Fibroblast of lung (primary cell): ENCODE measurements at regions not wholly inside any gene's neighbourhood (a gene's known extent, or its start where the extent isn't known, plus 50 kb on each side); places are given as distances from the start of the nearest gene placed in this dataset.

Experiments used
- DNase-seq, 2 donors: peaks; one replicate each; pipeline versions ENCODE4 v3.0.0 to v3.0.0-alpha.2; 2010; ENCODE audit warnings: low read depth in 2 of 2
- H2AFZ ChIP-seq: 2 replicates; pipeline ENCODE4 v1.5.1; 2012; ENCODE audit warnings: low read length, control low read depth, inconsistent platforms
- H3K27ac ChIP-seq: 2 replicates; pipeline ENCODE4 v1.5.1; 2011; ENCODE audit warnings: low read length, control low read depth; ENCODE audit not compliant: insufficient read depth
- H3K27me3 ChIP-seq: 2 replicates; pipeline ENCODE4 v1.5.1; 2011; ENCODE audit warnings: mild to moderate bottlenecking, low read length; ENCODE audit not compliant: control insufficient read depth, insufficient read depth
- H3K36me3 ChIP-seq: 2 replicates; pipeline ENCODE4 v1.5.1; 2011; ENCODE audit warnings: low read length; ENCODE audit not compliant: control insufficient read depth, insufficient read depth
- H3K4me1 ChIP-seq: 2 replicates; pipeline ENCODE4 v1.5.1; 2011; ENCODE audit warnings: low read length; ENCODE audit not compliant: control insufficient read depth, insufficient read depth; ENCODE audit errors: extremely low read depth
- H3K4me2 ChIP-seq: 2 replicates; pipeline ENCODE4 v1.5.1; 2011; ENCODE audit warnings: low read length, control low read depth; ENCODE audit not compliant: insufficient read depth; ENCODE audit errors: extremely low read depth
- H3K4me3 ChIP-seq, 4 experiments: fragments of 200-600 bp in 1 of 4; sonication (generic) in 1 of 4; replicated peaks in 1 of 4; 2 replicates each; pipeline ENCODE4 v1.5.1; 2011 to 2016; ENCODE audit warnings: low read length in 4 of 4, low read depth in 3 of 4, mild to moderate bottlenecking in 3 of 4, control low read depth in 2 of 4, inconsistent platforms in 1 of 4, mixed read lengths in 1 of 4; ENCODE audit not compliant: insufficient read depth in 1 of 4; ENCODE audit errors: control extremely low read depth in 1 of 4
- H3K79me2 ChIP-seq: 2 replicates; pipeline ENCODE4 v1.5.1; 2012; ENCODE audit warnings: mild to moderate bottlenecking, low read length, inconsistent platforms; ENCODE audit not compliant: control insufficient read depth, insufficient read depth
- H3K9ac ChIP-seq: 2 replicates; pipeline ENCODE4 v1.5.1; 2011; ENCODE audit warnings: mild to moderate bottlenecking, low read length, control low read depth; ENCODE audit not compliant: insufficient read depth
- H3K9me3 ChIP-seq: 2 replicates; pipeline ENCODE4 v1.5.1; 2012; ENCODE audit warnings: low read depth, low read length; ENCODE audit not compliant: control insufficient read depth, insufficient read depth
- H4K20me1 ChIP-seq: 2 replicates; pipeline ENCODE4 v1.5.1; 2011; ENCODE audit warnings: low read length; ENCODE audit not compliant: control insufficient read depth, insufficient read depth; ENCODE audit errors: extremely low read depth
- EZH2 ChIP-seq: IDR thresholded peaks from 2 replicates; pipeline ENCODE4 v1.5.1; 2012; ENCODE audit warnings: low read length, control low read depth, mild to moderate bottlenecking; ENCODE audit errors: missing control alignments
- TF ChIP-seq, protein P1 (sequence below), 2 donors: IDR thresholded peaks in 1 of 2; conservative IDR thresholded peaks in 1 of 2; 1 replicate in 1 of 2; 2 replicates in 1 of 2; pipeline ENCODE4 v1.5.1; 2011 to 2012; ENCODE audit warnings: low read length in 2 of 2, control low read depth in 1 of 2, inconsistent platforms in 1 of 2, low read depth in 1 of 2, mild to moderate bottlenecking in 1 of 2

DNA sequence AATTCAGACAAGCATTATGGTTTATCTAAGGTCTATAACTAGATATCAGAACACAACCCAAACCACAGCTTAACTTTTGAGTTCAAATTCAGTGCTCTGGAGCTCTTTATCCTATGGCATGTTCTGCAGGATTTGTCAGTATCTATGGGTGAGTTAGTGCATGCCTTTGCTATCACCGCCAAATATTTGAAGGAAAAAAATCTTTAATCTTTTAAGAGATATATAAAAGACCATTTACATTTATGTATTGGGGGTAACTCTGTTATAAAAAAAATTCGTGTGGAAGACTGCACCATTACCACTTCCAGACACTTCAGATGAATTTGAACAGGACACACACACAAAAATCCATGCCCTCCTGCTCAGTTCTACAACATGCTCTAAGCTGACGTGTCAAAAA, 313.5 kb upstream of the CHORDC1 start:
- TF ChIP-seq, protein P1, sequence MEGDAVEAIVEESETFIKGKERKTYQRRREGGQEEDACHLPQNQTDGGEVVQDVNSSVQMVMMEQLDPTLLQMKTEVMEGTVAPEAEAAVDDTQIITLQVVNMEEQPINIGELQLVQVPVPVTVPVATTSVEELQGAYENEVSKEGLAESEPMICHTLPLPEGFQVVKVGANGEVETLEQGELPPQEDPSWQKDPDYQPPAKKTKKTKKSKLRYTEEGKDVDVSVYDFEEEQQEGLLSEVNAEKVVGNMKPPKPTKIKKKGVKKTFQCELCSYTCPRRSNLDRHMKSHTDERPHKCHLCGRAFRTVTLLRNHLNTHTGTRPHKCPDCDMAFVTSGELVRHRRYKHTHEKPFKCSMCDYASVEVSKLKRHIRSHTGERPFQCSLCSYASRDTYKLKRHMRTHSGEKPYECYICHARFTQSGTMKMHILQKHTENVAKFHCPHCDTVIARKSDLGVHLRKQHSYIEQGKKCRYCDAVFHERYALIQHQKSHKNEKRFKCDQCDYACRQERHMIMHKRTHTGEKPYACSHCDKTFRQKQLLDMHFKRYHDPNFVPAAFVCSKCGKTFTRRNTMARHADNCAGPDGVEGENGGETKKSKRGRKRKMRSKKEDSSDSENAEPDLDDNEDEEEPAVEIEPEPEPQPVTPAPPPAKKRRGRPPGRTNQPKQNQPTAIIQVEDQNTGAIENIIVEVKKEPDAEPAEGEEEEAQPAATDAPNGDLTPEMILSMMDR (conservative IDR thresholded peaks at IDR 0.05 in 1 of 2, IDR thresholded peaks at IDR 0.05 in 1 of 2; ENCODE audit: low read depth in 1 of 2, low read length in 2 of 2) = no peak
- TF ChIP-seq EZH2 = no peak
- Histone ChIP-seq H3K9me3 (no peaks in the 10 kb centered on the region), H3K4me1 (no peaks in the 10 kb centered on the region)

DNA sequence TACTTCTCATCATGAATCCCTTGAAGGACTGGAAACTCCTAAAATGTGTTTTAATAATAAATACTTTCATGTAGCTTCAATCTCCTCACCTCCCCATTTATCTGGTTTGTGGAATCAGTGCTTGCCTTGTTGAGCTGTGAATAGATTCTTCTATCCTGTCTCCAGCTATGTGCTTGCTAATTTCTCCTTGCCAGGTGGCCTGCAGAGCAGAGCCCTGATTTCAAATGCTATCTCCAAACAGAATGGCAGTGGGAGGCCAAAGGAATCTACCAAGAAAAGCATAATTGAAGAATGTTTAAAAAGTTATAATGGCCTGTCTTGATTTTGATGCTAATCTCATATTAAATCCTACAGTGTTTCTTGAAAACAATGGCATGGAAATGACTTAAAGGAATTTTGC, 309.3 kb upstream of the CHORDC1 start:
- Histone ChIP-seq H3K27me3 (no peaks in the 10 kb centered on the region), H3K9me3 (no peaks in the 10 kb centered on the region), H2AFZ (no peak overlapping the region), H4K20me1 (no peaks in the 10 kb centered on the region), H3K4me2 (no peak overlapping the region), H3K27ac (no peak overlapping the region), H3K79me2 (no peaks in the 10 kb centered on the region), H3K4me1 (no peaks in the 10 kb centered on the region), H3K4me3 (no peak overlapping the region), H3K9ac (no peak overlapping the region), H3K36me3 (no peaks in the 10 kb centered on the region)
- TF ChIP-seq EZH2 = no peak
- TF ChIP-seq, protein P1 (conservative IDR thresholded peaks at IDR 0.05 in 1 of 2, IDR thresholded peaks at IDR 0.05 in 1 of 2; ENCODE audit: low read depth in 1 of 2, low read length in 2 of 2) = no peak
- DNase-seq = no peak

More for the DNA sequence above, 313.5 kb upstream of the CHORDC1 start:
- Histone ChIP-seq H3K27ac (no peak overlapping the region), H3K27me3 (no peaks in the 10 kb centered on the region), H3K4me2 (no peak overlapping the region), H3K9ac (no peak overlapping the region), H4K20me1 (no peaks in the 10 kb centered on the region), H3K79me2 (no peaks in the 10 kb centered on the region), H2AFZ (no peak overlapping the region), H3K36me3 (no peaks in the 10 kb centered on the region), H3K4me3 (no peak overlapping the region)
- no peak for DNase-seq

DNA sequence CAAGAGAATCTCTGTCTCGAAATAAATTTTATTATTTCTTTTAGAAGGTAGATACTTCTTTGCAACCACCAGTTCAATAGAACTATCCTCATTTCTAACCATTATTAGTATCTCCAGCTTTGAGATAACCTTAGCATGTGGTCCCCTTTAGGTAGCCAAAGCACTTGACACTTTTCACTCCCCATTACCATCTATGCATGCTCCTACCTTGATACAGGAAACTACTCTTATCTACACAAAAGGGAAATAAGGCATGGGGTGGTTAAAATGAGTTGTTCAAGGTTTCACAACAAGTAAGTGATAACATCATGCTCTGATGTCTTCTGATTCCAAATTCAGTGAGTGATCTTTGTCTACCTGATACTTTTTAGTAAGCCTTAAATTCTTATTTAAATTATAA, 308.2 kb upstream of the CHORDC1 start:
- no peak overlapping the region for H3K9ac ChIP-seq
- H3K4me3 ChIP-seq = no peak overlapping the region
- H4K20me1 ChIP-seq = no peaks in the 10 kb centered on the region
- TF ChIP-seq EZH2 = no peak
- TF ChIP-seq, protein P1 (conservative IDR thresholded peaks at IDR 0.05 in 1 of 2, IDR thresholded peaks at IDR 0.05 in 1 of 2; ENCODE audit: low read depth in 1 of 2, low read length in 2 of 2) = no peak
- no peak for DNase-seq
- no peaks in the 10 kb centered on the region for H3K4me1 ChIP-seq
- no peak overlapping the region for H3K27ac ChIP-seq
- no peaks in the 10 kb centered on the region for H3K79me2 ChIP-seq
- H3K4me2 ChIP-seq = no peak overlapping the region
- no peaks in the 10 kb centered on the region for H3K9me3 ChIP-seq
- no peak overlapping the region for H2AFZ ChIP-seq
- H3K27me3 ChIP-seq = no peaks in the 10 kb centered on the region
- H3K36me3 ChIP-seq = no peaks in the 10 kb centered on the region
